HG03095 (cell line): ENCODE measurements at regions not wholly inside any gene's neighbourhood (a gene's known extent, or its start where the extent isn't known, plus 50 kb on each side); places are given as distances from the start of the nearest gene placed in this dataset.
"Not testable (repeated sequence)": the region's sequence is repeated elsewhere in the genome, so short reads cannot be mapped to it uniquely, and the experiment has no call there.

Source experiments
- ATAC-seq: cut with Tn5 transposase; IDR thresholded peaks from one replicate; pipeline ENCODE4 v1.9.1; 2021; ENCODE audit warnings: moderate library complexity; ENCODE audit not compliant: unreplicated experiment

DNA sequence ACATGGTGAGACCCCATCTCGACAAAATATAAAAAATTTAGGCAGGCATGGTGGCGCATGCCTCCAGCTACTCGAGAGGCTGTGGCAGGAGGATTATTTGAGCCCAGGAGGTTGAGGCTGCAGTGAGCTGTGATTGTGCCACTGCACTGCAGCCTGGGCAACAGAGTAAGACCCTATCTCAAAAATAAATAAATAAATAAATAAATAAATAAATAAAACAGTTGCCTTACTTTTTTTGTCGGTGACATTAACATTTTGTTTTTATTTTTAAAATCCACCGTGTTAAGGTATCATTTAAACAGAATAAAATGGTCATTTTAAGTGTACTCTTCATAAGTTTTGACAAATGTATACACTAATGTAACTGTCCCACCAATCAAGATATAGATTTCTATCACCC lies 57.0 kb downstream of the RASL11A start:
- ATAC-seq, result no peak

DNA sequence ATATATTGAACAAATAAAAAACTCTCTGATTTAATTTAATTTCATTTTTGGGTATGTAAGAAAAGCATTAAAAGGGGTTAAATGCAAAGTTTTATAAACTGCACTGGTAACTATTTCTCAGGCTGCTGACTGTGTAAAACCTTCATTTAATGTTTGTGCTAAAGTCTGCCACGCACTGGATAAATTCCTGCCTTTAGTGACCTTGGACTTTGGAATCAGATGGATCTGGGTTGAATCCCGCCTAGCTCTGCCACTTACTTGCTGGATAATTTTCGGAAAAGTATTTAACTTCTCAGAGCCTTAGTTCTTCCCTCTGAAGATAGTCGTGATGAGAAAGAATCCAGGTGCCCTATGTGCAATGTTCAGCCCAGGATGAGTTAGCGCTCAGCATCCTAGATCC lies 58.6 kb downstream of the RASL11A start:
- ATAC-seq, result no peak

DNA sequence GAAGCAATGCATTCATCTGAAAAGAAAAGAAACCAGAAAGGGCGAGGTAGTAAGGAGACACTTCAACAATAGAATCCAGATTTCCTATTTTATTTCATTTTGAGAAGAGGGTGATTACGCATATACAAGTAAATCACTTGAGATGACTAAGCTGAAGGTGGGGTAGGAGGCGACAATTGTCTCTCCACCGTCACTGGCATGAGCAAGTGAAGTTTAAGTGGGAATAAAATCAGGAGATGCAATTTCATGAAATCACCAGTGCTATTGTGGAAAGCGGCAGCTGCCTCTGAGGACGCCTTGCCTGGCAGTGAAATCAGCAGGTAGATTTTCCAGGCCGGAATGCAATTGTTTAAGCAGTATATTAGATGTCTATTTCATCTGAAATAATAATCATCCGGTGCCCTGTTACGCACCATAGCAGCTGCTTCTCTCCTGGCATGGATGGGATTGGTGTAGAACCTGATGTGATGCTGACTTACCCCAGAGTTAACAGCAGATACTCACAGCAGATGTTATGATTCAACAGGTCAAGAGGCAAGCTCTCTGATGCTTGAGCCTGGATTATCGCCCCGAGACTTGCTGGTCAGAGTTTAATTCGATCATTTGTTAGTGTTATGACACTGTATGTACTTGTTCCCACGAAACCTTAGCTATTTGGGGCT lies 64.3 kb downstream of the RASL11A start:
- ATAC-seq, result no peak

DNA sequence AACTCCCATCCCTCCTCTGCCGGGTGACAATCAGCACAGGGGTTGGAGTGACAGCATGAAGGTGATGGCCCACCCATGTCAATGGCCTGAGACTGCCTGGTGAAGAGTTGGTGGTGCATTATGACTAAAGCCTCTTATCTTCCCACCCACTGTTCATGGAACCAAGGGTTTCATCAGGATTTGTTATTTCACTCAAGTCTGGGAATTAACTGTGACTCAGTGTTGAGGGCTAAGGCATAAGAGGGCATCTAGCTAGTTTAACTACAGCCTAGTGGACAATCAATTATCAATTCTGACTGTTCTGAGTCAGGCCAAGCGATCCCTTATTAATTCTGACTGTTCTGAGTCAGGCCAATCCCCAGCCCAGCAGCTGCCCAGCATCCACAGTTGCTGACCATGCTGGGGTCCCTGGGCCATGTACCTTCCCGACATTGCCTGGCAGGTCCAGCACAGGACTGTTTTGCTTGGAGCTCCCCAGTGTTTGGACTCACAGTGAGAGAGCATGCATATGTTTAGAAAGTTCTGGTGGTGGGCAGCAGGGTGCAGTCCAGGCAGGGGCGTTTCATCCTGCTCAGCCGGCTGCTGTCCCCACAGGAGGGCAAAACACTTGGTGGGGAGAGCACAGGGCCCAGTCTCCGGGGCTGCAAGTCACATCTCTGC lies 65.5 kb downstream of the RASL11A start:
- no peak for ATAC-seq

DNA sequence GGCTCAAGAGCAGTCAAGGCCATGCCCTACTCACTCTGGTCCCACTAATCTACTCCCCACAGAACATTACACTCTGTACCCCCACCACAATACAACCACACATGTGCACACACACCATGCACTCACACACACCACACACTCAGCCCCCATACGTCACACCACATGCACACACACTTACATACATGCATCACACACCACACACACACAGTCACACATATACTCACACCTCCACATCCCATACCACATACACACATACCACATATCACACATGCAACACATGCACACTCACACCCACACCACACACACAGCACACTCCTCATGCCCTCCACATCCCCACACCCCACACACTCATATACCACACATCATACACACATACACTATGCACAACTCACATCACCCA lies 67.6 kb downstream of the RASL11A start:
- ATAC-seq, result no peak

DNA sequence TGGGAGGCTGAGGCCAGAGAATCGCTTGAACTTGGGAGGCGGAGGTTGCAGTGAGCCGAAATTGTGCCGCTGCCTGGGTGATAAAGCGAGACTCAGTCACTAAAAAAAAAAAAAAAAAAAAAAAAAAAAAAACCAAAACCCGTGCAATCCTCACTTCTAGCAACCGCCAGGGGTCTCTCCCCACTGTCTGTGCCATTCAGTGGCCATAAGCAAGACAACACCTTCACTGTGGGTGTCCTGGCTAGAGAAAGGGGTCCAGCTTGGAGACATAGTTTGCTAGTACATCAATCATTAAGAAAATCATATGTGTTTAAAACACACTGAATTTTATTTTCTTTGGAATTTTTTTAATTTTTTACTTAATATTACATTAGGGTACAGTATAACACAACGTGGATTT lies 68.2 kb downstream of the RASL11A start:
- ATAC-seq, result no peak

DNA sequence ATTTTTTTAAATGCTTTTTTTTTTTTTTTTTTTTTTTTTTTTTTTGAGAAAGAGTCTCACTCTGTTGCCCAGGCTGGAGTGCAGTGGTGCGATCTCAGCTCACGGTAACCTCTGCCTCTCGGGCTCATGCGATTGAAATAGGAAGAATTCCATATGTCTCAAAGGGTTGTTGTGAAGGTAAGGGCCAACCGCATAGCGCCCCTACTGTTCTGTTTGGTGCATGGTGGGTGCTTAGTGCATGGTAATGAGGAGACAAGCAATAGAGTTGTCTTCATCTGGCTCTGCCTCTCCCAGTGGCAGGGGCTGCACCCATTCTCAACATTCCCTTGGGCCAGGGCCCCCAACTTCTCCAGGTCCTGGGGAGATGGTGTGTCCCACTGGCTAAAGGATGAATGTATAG lies 68.7 kb downstream of the RASL11A start:
- peak; percentile 57 for ATAC-seq

DNA sequence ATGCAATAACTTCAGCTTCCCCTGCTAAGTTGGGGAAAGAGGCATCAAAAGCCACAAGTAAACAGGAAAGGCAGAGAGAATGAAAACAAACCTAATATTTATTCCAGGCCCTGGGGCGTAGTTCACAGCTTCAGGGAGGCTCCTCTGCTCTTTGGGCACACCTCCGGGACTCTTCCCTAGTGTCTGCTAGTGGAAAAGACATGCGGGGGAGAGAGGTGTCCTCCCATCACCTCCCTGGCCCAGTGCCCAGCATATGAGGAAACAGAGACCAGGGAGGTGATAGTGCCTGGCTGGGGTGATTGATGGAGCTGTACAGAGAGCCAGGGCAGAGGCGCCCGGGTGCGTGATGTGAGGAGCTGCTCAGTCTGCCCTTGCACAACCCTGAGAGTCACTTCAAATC lies 71.0 kb downstream of the RASL11A start:
- no peak for ATAC-seq

DNA sequence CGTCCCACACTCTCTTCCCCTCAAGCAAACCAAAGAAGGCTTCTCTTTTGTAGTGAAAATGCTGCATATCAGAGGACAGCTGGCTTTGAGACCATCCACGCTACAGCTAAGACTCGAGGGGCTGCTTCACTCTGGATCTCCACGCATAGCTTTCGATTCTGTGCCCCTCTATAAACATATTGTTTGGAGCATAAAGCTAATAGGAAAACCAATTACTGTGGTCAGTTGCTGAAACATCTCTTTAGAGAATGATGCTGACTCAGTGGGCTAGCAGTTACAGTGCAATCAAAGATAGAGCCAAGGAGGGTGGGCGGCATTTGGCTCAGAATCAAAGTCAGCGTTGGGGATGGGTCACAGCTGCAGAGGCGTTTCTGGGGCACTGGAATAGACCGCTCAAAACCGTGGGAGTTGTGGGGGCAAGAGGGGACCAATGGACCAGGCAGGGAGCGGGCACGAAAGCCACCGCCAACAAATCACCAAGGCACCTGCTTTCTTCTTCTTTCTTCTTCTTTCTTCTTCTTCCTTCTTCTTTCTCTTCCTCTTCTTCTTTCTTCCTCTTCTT lies 76.7 kb downstream of the RASL11A start:
- no peak for ATAC-seq

DNA sequence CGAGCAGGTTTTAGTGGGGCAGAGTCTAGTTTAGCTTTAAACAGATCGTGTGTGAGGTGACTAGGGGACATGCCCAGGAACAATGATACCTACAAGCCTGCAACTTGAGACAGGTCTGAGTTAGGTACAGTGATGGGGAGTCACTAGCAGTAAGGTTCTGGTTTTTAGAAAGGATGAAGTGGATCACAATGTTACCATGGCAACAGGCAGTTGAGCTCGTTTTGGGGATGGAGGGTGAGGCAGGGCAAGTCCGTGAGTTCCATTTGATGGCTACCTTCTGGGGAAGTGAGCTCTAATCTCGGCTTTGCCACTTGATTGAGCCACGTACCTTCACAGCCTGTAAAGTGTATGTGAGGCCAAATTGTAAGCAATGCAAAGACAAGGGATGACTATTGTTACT lies 76.0 kb upstream of the GTF3A start:
- ATAC-seq, result no peak

DNA sequence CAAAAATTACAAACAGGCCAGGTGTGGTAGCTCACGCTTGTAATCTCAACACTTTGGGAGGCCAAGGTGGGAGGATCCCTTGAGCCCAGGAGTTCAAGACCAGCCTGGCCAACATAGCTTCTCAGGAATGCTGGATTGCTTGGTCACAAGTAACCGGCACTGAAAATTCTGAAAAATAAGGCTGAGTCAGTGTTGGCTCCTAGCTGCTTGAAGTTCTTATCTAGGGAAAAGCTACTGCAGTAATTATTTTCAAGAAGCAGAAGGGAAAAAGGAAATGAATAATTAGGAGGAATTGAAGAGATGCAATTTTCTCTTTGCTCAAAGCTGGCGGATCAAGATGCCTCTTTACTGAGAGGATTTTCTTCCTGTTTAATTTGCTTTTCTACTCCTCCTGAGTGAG lies 75.0 kb upstream of the GTF3A start:
- no peak for ATAC-seq

DNA sequence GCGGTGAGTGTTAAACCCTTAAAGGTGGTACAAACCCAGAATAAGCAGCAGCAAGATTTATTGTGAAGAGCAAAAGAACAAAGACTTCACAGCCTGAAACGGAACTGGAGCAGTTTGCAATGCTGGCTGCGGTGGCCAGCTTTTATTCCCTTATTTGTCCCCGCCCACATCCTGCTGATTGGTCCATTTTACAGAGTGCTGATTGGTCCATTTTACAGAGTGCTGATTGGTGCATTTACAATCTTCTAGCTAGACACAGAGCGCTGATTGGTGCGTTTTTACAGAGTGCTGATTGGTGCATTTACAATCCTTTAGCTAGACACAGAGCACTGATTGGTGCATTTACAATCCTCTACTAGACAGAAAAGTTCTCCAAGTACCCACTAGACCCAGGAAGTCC lies 73.6 kb upstream of the GTF3A start:
- ATAC-seq, result not testable (repeated sequence)

DNA sequence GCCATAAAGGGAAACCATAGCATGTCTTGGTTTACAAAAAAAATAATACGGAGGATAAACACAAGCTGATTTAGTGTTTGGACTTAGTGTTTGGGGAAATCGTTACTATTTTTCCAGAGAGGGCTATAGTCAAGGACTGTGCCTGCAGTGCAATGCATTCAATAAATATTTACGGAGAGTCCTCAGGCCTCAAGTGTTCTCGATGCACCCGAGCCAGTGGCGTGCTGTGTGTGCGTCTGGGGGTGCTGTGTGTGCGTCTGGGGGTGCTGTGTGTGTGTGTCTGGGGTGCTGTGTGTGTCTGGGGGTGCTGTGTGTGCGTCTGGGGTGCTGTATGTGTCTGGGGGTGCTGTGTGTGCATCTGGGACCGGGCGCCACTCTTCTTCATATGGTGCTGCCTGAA lies 71.7 kb upstream of the GTF3A start:
- ATAC-seq, result no peak

DNA sequence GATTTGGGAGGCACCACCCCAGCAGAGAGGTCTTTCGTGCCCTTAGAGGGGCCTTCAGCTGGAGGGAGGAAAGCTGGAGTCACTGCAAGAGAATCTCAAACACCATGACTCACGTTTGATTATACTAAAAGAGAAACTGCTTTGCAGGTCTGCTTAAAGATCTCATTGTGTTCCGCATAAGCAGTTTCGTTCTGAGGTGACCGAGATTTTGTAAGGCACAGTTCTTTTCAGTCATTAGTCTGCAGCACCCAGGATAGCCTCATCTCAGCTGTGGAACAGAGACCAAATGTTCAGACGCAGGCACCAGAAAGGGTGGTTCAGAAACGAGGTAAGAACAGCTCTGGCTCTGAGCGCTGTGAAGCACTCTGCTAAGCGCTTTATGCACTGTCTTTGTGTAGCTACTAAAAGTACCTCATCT lies 71.2 kb upstream of the GTF3A start:
- peak; percentile 98 for ATAC-seq

DNA sequence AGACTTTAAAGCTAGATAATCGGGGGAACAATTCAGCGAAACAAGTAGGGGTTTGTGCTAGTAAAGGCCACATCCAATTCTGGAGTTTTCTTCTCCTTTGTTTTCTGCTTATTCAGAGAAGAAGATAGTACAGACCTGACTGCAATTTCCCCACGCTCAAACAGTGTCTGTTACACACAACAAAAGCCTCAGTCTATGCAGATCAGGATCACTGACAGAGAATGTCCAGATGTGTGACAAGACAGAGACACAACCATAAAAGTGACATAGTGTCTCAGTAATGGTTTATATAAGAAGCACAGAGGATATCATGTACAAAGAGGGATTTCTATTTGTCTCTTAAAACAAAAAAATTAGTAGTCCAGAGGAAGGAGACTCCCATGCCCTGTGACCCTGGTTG lies 70.7 kb upstream of the GTF3A start:
- ATAC-seq, result no peak

DNA sequence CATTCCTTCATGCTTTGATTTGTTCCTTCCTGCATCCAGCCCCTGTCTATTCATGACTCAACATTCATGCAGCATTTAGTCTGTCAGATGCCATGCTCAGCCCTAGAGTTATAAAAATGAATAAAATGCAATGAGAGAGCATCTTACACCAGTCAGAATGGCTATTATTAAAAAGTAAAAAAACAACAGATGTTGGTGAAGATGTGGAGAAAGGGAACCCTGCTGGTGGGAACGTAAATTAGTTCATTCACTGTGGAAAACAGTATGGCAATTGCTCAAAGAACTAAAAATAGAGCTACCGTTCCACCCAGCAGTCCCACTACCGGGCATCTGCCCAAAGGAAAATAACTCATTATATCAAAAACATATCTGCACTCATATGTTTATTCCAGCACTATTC lies 70.0 kb upstream of the GTF3A start:
- ATAC-seq, result no peak

DNA sequence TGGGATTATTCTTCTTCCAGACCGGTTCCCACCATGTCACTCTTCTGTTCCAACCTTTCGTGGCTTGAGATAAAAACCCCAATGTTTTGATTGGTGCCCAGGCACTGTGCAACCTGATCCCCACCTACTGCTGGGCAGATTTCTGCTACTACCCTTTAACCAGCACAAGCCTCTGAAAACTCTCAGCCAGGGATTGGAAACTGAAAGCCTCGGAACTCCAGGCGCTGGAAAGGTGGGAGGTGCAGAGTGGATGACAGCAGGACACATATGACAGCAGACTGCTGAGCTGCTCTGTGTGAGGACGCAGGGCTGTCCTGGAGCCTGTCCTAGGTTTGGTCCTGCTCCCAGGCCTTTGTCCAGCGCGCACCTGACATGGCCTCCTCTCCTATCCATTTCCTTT lies 68.5 kb upstream of the GTF3A start:
- ATAC-seq, result no peak

DNA sequence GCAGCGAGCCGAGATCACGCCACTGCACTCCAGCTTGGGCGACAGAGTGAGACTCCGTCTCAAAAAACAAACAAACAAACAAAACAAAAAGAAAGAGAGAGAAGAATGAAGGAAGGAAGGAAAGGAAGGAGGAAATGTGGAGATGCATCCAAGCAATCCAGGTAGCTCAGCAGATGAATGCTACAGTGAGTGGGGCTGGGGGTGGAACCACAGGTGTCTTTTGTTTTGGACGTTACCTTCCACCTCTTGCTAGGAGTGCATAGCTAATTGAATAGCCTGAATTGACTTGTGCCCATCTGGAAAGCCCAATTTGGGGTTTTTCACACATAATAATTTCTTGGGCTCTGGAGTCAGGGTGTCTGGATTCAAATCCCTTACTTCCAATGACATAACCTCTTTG lies 66.0 kb upstream of the GTF3A start:
- no peak for ATAC-seq

DNA sequence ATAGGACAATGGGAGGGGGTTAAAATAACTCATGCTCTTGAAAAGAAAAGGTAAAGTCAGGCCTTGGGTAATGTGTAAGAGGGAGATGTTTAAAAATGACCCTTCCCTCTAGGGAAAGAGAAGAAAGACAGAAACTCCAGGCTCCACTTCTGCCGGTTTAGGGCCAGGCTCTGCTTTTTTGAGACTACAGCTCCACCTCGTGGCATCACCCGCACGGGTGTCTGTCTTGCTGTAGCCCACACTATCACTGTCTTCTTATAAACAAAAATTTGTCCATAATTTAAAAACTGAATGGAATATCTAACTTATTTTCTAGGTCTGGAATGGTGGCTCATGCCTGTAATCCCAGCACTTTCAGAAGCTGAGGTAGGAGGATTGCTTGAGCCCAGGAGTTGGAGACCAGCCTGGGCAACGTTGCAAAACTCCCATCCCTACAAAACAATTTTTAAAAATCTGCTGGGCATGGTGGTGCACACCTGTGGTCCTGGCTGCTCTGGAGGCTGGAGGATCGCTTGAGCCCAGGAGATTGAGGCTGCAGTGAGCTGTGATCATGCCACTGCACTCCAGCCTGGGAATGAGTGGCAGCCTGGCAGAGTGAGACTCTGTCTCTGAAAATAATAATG lies 65.1 kb upstream of the GTF3A start:
- no peak for ATAC-seq

DNA sequence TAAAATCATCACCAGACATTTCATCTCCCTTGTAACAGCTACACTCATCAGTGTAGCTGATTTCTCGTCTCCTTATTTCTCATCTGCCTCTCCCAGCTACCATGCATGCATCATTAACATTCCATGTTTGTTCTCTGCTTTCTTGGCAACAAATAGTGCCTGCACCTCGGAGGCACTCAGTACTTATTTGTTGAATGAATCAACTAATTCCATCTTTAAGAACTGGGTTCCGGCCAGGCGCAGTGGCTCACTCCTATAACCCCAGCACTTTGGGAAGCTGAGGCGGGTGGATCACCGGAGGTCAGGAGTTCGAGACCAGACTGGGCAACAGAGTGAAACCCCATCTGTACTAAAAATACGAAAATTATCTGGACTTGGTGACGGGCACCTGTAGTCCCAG lies 63.9 kb upstream of the GTF3A start:
- no peak for ATAC-seq

DNA sequence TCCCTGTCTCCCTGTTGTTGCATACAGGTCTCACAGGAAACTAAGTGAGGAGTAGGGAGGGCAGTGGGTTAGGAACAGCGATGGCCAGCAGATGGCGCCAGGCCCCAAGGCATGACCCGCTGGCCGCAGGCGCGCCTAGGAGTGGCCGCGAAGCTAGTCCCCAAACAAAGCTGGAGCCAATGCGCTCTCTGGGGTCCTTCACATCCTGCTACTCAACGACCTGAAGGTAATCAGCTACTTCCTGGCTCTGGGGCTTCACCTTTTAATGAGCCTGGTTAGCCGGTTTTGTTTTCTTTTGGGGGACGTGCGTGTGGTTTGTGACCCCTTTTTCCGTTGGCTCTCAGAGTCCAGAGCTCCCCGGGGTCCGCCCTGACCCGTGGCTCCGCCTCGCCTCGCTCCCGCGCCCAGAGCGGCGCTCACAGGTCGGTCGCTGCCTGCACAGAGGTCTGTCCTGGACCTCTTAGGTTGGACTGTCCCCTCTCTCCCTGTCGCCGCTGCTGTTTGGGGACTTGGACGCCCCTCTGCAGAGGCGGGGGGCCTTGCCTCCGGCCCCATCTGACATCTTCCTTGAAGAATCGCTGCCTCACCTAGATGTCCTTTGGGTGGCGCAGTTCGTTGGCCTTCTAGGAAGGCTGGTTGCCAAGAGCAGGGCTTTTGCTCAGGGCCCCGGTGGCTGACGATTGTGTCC lies 62.2 kb upstream of the GTF3A start:
- peak; percentile 92 for ATAC-seq

DNA sequence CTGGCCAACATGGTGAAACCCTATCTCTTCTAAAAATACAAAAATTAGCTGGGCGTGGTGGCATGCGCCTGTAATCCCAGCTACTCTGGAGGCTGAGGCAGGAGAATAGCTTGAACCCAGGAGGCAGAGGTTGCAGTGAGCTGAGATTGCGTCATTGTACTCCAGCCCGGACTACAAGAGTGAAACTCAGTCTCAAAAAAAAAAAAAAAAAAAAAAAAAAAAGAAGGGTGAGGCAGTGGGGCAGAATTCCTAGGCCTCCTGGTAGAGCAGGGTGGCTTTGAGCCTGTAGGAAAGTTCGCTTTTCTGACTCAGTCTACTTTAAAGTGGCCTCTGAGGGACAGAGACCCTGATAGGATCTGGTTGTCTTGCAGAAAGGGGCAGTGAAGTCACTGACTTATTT lies 60.8 kb upstream of the GTF3A start:
- ATAC-seq, result not testable (repeated sequence)
